ENCODE measurements at regions not wholly inside any gene's neighbourhood (a gene's known extent, or its start where the extent isn't known, plus 50 kb on each side); places are given as distances from the start of the nearest gene placed in this dataset.
"Not testable (repeated sequence)": the region's sequence is repeated elsewhere in the genome, so short reads cannot be mapped to it uniquely, and the experiment has no call there.

DNA sequence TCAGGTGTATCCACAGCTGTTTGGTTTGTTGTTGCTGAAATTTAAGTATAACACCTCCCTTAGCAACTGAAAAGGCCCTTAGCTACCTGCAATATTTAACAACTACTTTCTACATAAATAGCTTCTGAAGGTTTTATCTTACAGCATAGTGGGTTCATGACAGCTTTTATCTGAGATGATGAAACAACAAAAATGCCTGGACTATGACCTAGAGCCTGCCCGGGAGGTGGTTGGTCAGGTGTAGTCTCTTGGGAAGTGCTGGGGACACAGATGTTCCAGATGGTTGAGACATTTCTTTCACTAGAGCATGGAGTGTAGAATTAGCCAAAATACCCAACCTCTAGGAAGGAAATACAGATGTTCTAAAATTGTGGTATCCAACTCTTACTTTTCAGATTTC, 705.4 kb downstream of the MAFB start:
- DNase-seq, result no peak

DNA sequence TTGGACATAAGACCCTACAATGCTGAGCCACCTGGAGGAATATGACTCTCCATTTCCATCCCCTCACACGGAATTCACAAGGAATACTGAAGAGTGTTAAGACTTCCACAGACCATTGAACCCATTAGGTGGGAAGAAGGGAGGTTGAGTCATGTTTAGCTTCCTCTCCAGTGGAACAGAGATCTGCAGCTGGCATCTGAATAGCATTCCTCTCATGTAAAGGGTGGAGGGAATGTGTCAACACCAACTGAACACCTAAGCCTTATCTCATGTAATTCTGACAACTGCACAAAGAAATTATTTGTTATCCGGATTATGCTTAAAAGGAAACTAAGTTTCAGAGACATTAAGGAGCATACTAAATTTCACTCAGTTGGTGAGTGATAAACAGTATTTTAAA, 705.9 kb downstream of the MAFB start:
- TF ChIP-seq POLR2A (IDR thresholded peaks at IDR 0.05; ENCODE audit: low read length) (no peak), GATA1 (IDR thresholded peaks at IDR 0.05; ENCODE audit: low read depth, low read length) (no peak)
- DNase-seq, result no peak

More for the DNA sequence above, 705.4 kb downstream of the MAFB start:
- no peak for TF ChIP-seq POLR2A (IDR thresholded peaks at IDR 0.05; ENCODE audit: low read length)
- TF ChIP-seq GATA1 (IDR thresholded peaks at IDR 0.05; ENCODE audit: low read depth, low read length), result no peak

DNA sequence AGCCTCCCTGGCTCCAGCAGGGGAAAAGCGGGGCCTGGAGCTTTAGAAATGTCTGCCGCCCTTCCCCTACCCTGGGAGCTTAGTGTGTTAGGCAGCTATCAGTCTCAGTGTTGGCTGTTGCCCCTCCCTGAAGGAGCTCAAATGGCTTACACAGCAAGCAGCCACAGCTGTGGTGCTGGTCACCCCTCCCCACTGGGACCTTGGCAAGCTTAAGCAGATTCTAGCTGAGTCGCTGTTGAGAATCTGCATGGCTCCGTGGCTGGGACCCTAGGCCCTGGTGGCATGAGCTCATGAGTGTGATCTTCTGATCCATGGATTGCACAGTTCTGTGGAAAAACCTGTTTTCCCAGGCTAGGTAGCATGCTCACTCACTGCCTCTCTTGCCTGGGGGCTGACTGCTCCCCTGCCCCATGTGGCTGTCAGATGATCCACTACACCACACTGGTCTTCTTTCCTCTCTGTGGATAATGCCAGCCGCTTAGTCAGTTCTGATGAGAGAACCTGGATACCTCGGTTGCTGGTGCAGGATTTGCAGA, 714.0 kb downstream of the MAFB start:
- no peak for DNase-seq

DNA sequence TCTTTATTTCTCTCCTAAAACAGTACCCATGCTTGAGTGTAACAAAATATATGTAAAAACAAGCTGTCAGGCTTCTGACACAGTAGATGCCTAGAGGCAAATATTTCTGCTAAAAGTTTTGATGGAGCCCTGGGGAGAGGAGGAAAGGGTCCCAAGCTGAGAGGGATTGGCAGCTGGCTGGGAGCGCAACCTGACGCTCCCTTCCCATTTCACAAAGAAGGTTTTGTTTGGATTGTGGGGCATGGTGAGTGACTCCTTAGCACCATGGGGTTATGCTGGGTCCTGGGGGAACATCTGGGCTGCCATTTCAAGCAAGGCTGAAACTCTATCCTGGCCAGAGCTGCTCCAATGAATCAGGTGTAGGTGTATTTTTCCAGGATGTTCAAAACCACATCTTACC, 720.5 kb downstream of the MAFB start:
- TF ChIP-seq POLR2A (IDR thresholded peaks at IDR 0.05; ENCODE audit: low read length) (no peak), GATA1 (IDR thresholded peaks at IDR 0.05; ENCODE audit: low read depth, low read length) (no peak)
- DNase-seq, result no peak

More for the DNA sequence above, 714.0 kb downstream of the MAFB start:
- TF ChIP-seq GATA1 (IDR thresholded peaks at IDR 0.05; ENCODE audit: low read depth, low read length) (no peak), POLR2A (IDR thresholded peaks at IDR 0.05; ENCODE audit: low read length) (no peak)

- TF ChIP-seq GATA1 (IDR thresholded peaks at IDR 0.05; ENCODE audit: low read depth, low read length), result no peak
- no peak for TF ChIP-seq POLR2A (IDR thresholded peaks at IDR 0.05; ENCODE audit: low read length)
- DNase-seq, result no peak
Measured at GRCh38 chr20:39967806-39968205, 721.2 kb downstream of the MAFB start.

DNA sequence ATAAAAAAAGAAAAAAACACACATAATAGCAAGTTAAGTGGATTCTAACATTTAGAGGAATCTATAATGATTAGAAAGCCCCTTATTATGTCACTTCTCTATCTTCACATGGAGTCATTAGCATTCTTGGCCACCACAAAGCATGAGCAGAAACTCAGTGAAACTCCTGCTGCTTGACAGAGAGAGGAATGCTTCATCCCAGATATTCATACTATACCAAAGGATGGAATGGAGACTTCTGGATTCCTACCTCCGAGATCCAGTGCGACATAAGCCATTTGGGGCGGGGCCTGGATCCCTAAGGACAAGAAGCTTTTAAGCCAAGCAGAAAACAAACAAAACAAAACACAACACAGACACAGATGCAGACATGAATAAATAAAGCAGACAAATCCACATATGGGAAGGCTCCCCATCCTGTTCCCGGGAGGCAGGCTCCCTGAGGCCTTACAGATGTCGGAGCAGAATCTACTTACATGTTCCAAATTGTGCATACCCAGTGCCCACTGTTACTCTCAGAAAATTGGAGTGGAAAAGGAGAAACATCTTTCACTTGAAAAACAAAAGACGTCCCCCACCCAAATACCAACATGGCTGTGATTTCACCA, 727.3 kb downstream of the MAFB start:
- no peak for TF ChIP-seq POLR2A (IDR thresholded peaks at IDR 0.05; ENCODE audit: low read length)
- no peak for TF ChIP-seq GATA1 (IDR thresholded peaks at IDR 0.05; ENCODE audit: low read depth, low read length)
- DNase-seq, result no peak

DNA sequence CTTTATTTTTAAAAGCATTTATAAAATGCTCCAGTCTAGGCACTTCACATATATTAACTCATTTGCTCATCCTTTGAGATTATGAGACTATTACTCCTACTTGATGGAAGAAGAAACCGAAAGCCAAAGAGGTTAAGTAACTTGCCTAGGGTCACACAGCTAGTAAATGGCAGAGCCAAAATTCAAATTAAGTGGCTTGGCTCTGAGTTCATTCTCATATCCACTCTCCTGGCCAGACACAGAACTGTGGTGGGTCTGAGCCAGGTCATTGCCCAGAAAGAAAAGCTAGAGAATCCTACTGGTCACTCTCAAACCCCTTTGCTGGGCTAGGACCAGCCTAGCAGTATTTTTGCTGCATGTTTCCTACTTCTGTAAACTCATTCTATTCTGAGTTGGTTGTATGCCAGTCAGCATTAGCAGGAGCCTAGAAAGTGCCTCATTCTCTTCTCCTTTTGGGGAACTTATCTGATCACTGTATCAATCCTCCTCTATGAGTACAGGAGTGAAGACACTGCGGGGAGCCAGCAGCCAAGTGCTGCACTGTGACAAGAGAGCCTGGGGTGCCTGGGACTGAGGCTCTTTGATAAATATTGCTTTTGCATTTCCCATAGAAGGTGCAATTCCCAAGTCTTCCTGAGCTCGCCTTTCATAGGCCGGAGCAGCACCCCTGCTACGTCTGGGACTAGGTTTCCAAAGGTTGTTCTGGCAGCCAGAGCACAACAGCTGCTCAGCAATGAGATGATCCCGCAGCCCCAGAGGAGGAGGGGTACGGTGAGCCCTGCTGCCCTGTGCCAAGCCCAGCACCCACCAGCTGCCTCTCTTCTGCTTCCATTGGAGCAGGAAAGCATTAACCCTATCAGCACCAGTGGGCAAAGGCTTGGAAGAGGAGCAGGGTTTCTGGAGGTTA, 728.3 kb downstream of the MAFB start:
- TF ChIP-seq POLR2A (IDR thresholded peaks at IDR 0.05; ENCODE audit: low read length), result no peak
- no peak for TF ChIP-seq GATA1 (IDR thresholded peaks at IDR 0.05; ENCODE audit: low read depth, low read length)
- DNase-seq, result no peak

DNA sequence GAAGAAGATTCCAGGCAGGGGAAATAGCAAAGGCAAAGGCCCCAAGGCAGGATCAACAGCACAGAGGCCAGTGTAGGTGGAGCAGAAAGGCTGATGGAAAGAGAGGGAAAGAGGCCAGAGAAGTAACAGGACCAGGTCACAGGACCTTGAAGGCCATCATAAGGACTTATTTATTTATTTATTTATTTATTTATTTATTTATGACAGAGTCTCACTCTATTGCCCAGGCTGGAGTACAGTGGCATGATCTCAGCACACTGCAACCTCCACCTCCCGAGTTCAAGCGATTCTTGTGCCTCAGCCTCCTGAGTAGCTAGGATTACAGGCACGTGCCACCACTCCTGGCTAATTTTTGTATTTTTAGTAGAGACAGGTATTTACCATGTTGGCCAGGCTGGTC, 731.1 kb downstream of the MAFB start:
- not testable (repeated sequence) for DNase-seq

- no peak for DNase-seq
- no peak for TF ChIP-seq GATA1 (IDR thresholded peaks at IDR 0.05; ENCODE audit: low read depth, low read length)
- TF ChIP-seq POLR2A (IDR thresholded peaks at IDR 0.05; ENCODE audit: low read length), result no peak
Measured at GRCh38 chr20:39954621-39955020, 734.4 kb downstream of the MAFB start.

- no peak for DNase-seq
- TF ChIP-seq POLR2A (IDR thresholded peaks at IDR 0.05; ENCODE audit: low read length) (no peak), GATA1 (IDR thresholded peaks at IDR 0.05; ENCODE audit: low read depth, low read length) (no peak)
Measured at GRCh38 chr20:39946931-39947330, 742.1 kb downstream of the MAFB start.

- TF ChIP-seq GATA1 (IDR thresholded peaks at IDR 0.05; ENCODE audit: low read depth, low read length) (no peak), POLR2A (IDR thresholded peaks at IDR 0.05; ENCODE audit: low read length) (no peak)
- DNase-seq, result no peak
Measured at GRCh38 chr20:39946053-39946810, 742.8 kb downstream of the MAFB start.

- no peak for DNase-seq
Measured at GRCh38 chr20:39944861-39945260, 744.2 kb downstream of the MAFB start.

DNA sequence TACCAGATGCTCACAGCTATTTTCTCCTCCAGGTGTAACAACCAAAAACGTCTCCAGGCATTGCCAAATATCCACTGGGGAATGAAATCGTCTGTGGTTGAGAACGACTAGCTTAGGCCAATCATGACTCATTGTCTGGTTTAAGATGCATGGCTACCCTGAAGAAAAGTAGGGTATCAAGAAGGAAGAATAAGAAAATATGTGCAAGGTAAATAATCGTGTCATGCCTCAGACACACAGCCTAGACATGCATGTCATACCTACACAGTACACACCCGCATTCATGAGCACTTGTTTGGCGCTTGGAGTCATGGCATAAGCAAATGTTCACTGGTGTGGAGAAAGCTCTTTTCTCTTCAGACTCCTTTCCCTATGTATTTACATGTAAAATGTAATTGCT, 745.7 kb downstream of the MAFB start:
- TF ChIP-seq GATA1 (IDR thresholded peaks at IDR 0.05; ENCODE audit: low read depth, low read length) (no peak), POLR2A (IDR thresholded peaks at IDR 0.05; ENCODE audit: low read length) (no peak)

More at GRCh38 chr20:39944861-39945260, 744.2 kb downstream of the MAFB start:
- TF ChIP-seq GATA1 (IDR thresholded peaks at IDR 0.05; ENCODE audit: low read depth, low read length) (no peak), POLR2A (IDR thresholded peaks at IDR 0.05; ENCODE audit: low read length) (no peak)

DNA sequence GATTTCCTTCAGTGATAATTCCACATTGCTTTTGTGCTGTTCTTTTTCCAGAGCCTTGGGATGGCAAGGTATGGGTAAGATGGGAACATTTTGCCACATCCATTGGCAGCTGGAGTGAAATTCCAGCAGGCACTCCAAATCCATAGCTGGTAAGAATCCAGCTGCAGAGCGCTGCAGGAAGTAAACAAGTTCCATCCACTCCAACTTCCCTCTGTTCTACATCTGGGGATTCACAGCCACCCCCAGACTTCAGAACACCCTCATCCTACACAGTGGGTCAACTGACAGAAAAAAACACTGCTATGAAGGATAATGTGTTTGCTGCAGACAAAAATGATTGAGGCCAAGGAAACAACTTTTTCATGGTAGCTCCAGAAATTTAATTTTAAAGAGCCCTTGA, 747.8 kb downstream of the MAFB start:
- TF ChIP-seq GATA1 (IDR thresholded peaks at IDR 0.05; ENCODE audit: low read depth, low read length), result no peak
- TF ChIP-seq POLR2A (IDR thresholded peaks at IDR 0.05; ENCODE audit: low read length), result no peak
- no peak for DNase-seq

More for the DNA sequence above, 745.7 kb downstream of the MAFB start:
- DNase-seq, result no peak
